Chondrocyte (in vitro differentiated cells): ENCODE measurements at regions not wholly inside any gene's neighbourhood (a gene's known extent, or its start where the extent isn't known, plus 50 kb on each side); places are given as distances from the start of the nearest gene placed in this dataset.

Experiments
- DNase-seq: peaks from one replicate; pipeline ENCODE4 v3.0.0; 2021; ENCODE audit warnings: mixed read lengths, low spot score
- H3K27ac Mint-ChIP-seq: one replicate; pipeline ENCODE4 v1.8.0; 2021; ENCODE audit warnings: mild to moderate bottlenecking, moderate library complexity, mixed read lengths; ENCODE audit not compliant: unreplicated experiment
- H3K27me3 Mint-ChIP-seq: 2 replicates; pipeline ENCODE4 v1.8.0; 2021; ENCODE audit warnings: low read depth, mixed read lengths
- H3K36me3 Mint-ChIP-seq: 2 replicates; pipeline ENCODE4 v1.8.0; 2021; ENCODE audit warnings: low read depth, mixed read lengths
- H3K4me1 Mint-ChIP-seq: 2 replicates; pipeline ENCODE4 v1.8.0; 2021; ENCODE audit warnings: low read depth, mild to moderate bottlenecking, mixed read lengths
- H3K4me3 Mint-ChIP-seq: one replicate; pipeline ENCODE4 v1.8.0; 2021; ENCODE audit warnings: mild to moderate bottlenecking, moderate library complexity, mixed read lengths; ENCODE audit not compliant: unreplicated experiment
- H3K9me3 Mint-ChIP-seq: 2 replicates; pipeline ENCODE4 v1.8.0; 2021; ENCODE audit warnings: low read depth, mixed read lengths
- CTCF ChIP-seq: fragments of 200-600 bp; sonication (generic); IDR thresholded peaks from 2 replicates; pipeline ENCODE4 v1.5.0; 2021; ENCODE audit warnings: antibody characterized with exemption, mild to moderate bottlenecking, moderate library complexity

GRCh38 chr18:60812921-60813320 lies 440.3 kb upstream of the MC4R start:
- H3K36me3 Mint-ChIP-seq = no peaks in the 10 kb centered on the region
- H3K27ac Mint-ChIP-seq = no peak overlapping the region
- H3K4me3 Mint-ChIP-seq = no peak overlapping the region

GRCh38 chr18:60826346-60826745 lies 453.8 kb upstream of the MC4R start:
- Mint-ChIP-seq H3K4me1 (no peaks in the 10 kb centered on the region), H3K27me3 (peaks cover 18% of the 10 kb centered on the region), H3K27ac (no peak overlapping the region), H3K36me3 (no peaks in the 10 kb centered on the region), H3K4me3 (no peak overlapping the region), H3K9me3 (no peaks in the 10 kb centered on the region)
- no peak for DNase-seq
- TF ChIP-seq CTCF = no peak

More at GRCh38 chr18:60812921-60813320, 440.3 kb upstream of the MC4R start:
- no peaks in the 10 kb centered on the region for H3K9me3 Mint-ChIP-seq
- H3K4me1 Mint-ChIP-seq = no peaks in the 10 kb centered on the region
- TF ChIP-seq CTCF = no peak
- DNase-seq = no peak
- peaks cover 31% of the 10 kb centered on the region for H3K27me3 Mint-ChIP-seq

GRCh38 chr18:60831971-60832370 lies 459.4 kb upstream of the MC4R start:
- H3K4me1 Mint-ChIP-seq = no peaks in the 10 kb centered on the region
- H3K27me3 Mint-ChIP-seq = peaks cover 14% of the 10 kb centered on the region
- no peak for DNase-seq
- no peaks in the 10 kb centered on the region for H3K9me3 Mint-ChIP-seq
- no peak overlapping the region for H3K4me3 Mint-ChIP-seq
- no peak for TF ChIP-seq CTCF
- H3K36me3 Mint-ChIP-seq = no peaks in the 10 kb centered on the region
- H3K27ac Mint-ChIP-seq = no peak overlapping the region

- Mint-ChIP-seq H3K4me1 (no peaks in the 10 kb centered on the region), H3K27ac (no peak overlapping the region), H3K36me3 (no peaks in the 10 kb centered on the region), H3K4me3 (no peak overlapping the region), H3K27me3 (peaks cover 28% of the 10 kb centered on the region), H3K9me3 (peaks cover 18% of the 10 kb centered on the region)
- TF ChIP-seq CTCF = no peak
- DNase-seq = no peak
Observed at GRCh38 chr18:60838677-60839076, 466.1 kb upstream of the MC4R start.

GRCh38 chr18:60846396-60846795 lies 473.8 kb upstream of the MC4R start:
- Mint-ChIP-seq H3K36me3 (no peaks in the 10 kb centered on the region), H3K4me3 (no peak overlapping the region), H3K27me3 (peaks cover 20% of the 10 kb centered on the region), H3K9me3 (peaks cover 23% of the 10 kb centered on the region), H3K27ac (no peak overlapping the region), H3K4me1 (no peaks in the 10 kb centered on the region)
- no peak for DNase-seq
- no peak for TF ChIP-seq CTCF
